CD14-positive monocyte (primary cell): ENCODE measurements at regions not wholly inside any gene's neighbourhood (a gene's known extent, or its start where the extent isn't known, plus 50 kb on each side); places are given as distances from the start of the nearest gene placed in this dataset.

Experiments used
- DNase-seq, 3 donors: peaks; one replicate each; pipeline ENCODE4 v3.0.0-alpha.2; 2011 to 2022
- H2AFZ ChIP-seq: 2 replicates; pipeline ENCODE4 v1.6.0; 2012; ENCODE audit warnings: mild to moderate bottlenecking, low read depth, low read length, inconsistent platforms; ENCODE audit not compliant: insufficient read depth, poor library complexity, severe bottlenecking
- H3K27ac ChIP-seq, 2 donors: 1 replicate in 1 of 2; 2 replicates in 1 of 2; pipeline ENCODE4 v1.5.1; 2012 to 2013; ENCODE audit warnings: low read length in 2 of 2, control low read depth in 1 of 2, inconsistent platforms in 1 of 2, low read depth in 1 of 2, mild to moderate bottlenecking in 1 of 2
- H3K27me3 ChIP-seq, 2 donors: one replicate each; pipeline versions ENCODE4 v1.6.0 to v1.6.1; 2011 to 2013; ENCODE audit warnings: low read length in 2 of 2; ENCODE audit not compliant: control insufficient read depth in 2 of 2, insufficient read depth in 2 of 2
- H3K36me3 ChIP-seq, 2 donors: replicated peaks in 1 of 2; 1 replicate in 1 of 2; 2 replicates in 1 of 2; pipeline versions ENCODE4 v1.5.1 to v1.6.1; 2012 to 2013; ENCODE audit warnings: low read length in 2 of 2, control low read depth in 1 of 2, inconsistent platforms in 1 of 2, mild to moderate bottlenecking in 1 of 2; ENCODE audit not compliant: insufficient read depth in 2 of 2, control insufficient read depth in 1 of 2
- H3K4me1 ChIP-seq, 2 donors: 1 replicate in 1 of 2; 2 replicates in 1 of 2; pipeline versions ENCODE4 v1.5.1 to v1.6.1; 2012 to 2013; ENCODE audit warnings: low read length in 2 of 2, control low read depth in 1 of 2, inconsistent platforms in 1 of 2, mild to moderate bottlenecking in 1 of 2, moderate library complexity in 1 of 2; ENCODE audit not compliant: insufficient read depth in 2 of 2, control insufficient read depth in 1 of 2
- H3K4me2 ChIP-seq: replicated peaks from 2 replicates; pipeline ENCODE3; 2012; ENCODE audit warnings: low read length, moderate library complexity, mild to moderate bottlenecking; ENCODE audit not compliant: poor library complexity, severe bottlenecking; ENCODE audit errors: extremely low read depth
- H3K4me3 ChIP-seq, 3 experiments: fragments of 200-600 bp in 1 of 3; sonication (generic) in 1 of 3; replicated peaks in 1 of 3; 1 replicate in 2 of 3; 2 replicates in 1 of 3; pipeline ENCODE4 v1.5.1; 2011 to 2013; ENCODE audit warnings: low read length in 3 of 3, mild to moderate bottlenecking in 3 of 3, control low read depth in 2 of 3, low read depth in 2 of 3, inconsistent platforms in 1 of 3, moderate library complexity in 1 of 3
- H3K79me2 ChIP-seq: 2 replicates; pipeline ENCODE4 v1.6.0; 2012; ENCODE audit warnings: mild to moderate bottlenecking, control low read depth, inconsistent platforms, low read length, moderate library complexity; ENCODE audit not compliant: insufficient read depth
- H3K9ac ChIP-seq: 2 replicates; pipeline ENCODE4 v1.6.0; 2017; ENCODE audit warnings: low read length, mild to moderate bottlenecking; ENCODE audit not compliant: insufficient read depth, poor library complexity, severe bottlenecking
- H3K9me3 ChIP-seq, 2 donors: replicated peaks in 1 of 2; 1 replicate in 1 of 2; 2 replicates in 1 of 2; pipeline versions ENCODE4 v1.5.1 to v1.6.1; 2012 to 2013; ENCODE audit warnings: low read length in 2 of 2, control low read depth in 1 of 2; ENCODE audit not compliant: control insufficient read depth in 1 of 2, insufficient read depth in 1 of 2
- H4K20me1 ChIP-seq: 2 replicates; pipeline ENCODE4 v1.6.0; 2012; ENCODE audit warnings: mild to moderate bottlenecking, low read length, control low read depth, moderate library complexity; ENCODE audit not compliant: insufficient read depth
- H3K27ac Mint-ChIP-seq, 7 donors: one replicate each; pipeline ENCODE4 v1.8.0; 2020; ENCODE audit warnings: mild to moderate bottlenecking in 7 of 7, mixed read lengths in 7 of 7, moderate library complexity in 6 of 7, inconsistent platforms in 2 of 7
- H3K27me3 Mint-ChIP-seq, 3 donors: one replicate each; pipeline ENCODE4 v1.8.0; 2021 to 2022; ENCODE audit warnings: low read depth in 3 of 3, mild to moderate bottlenecking in 3 of 3, mixed read lengths in 3 of 3, moderate library complexity in 3 of 3, inconsistent platforms in 1 of 3
- H3K36me3 Mint-ChIP-seq, 2 donors: one replicate each; pipeline ENCODE4 v1.8.0; 2020; ENCODE audit warnings: mixed read lengths in 2 of 2, inconsistent platforms in 1 of 2, mild to moderate bottlenecking in 1 of 2
- H3K4me1 Mint-ChIP-seq: one replicate; pipeline ENCODE4 v1.8.0; 2020; ENCODE audit warnings: mild to moderate bottlenecking, mixed read lengths
- H3K4me3 Mint-ChIP-seq, 2 donors: one replicate each; pipeline ENCODE4 v1.8.0; 2020; ENCODE audit warnings: mild to moderate bottlenecking in 2 of 2, mixed read lengths in 2 of 2, moderate library complexity in 1 of 2
- H3K9me3 Mint-ChIP-seq, 7 donors: one replicate each; pipeline ENCODE4 v1.8.0; 2020 to 2022; ENCODE audit warnings: mixed read lengths in 7 of 7, mild to moderate bottlenecking in 6 of 7, moderate library complexity in 6 of 7, inconsistent platforms in 2 of 7
- WGBS: methylation state at CpG from one replicate; pipeline ENCODE4 v1.1.5; 2013; ENCODE audit warnings: missing lambda C conversion rate; ENCODE audit not compliant: insufficient coverage; 5-methylcytosine and 5-hydroxymethylcytosine counted together
- intact Hi-C, 2 donors: fragments of 100-400 bp; cut with micrococcal nuclease; formaldehyde crosslinking; loops; one replicate each; pipeline versions ENCODE4 v1.15.0 to v1.15.1; 2023
- TF ChIP-seq, protein P1 (sequence below): fragments of 200-600 bp; IDR thresholded peaks from one replicate; pipeline ENCODE4 v1.8.0; 2022; ENCODE audit warnings: antibody characterized with exemption, mild to moderate bottlenecking

DNA sequence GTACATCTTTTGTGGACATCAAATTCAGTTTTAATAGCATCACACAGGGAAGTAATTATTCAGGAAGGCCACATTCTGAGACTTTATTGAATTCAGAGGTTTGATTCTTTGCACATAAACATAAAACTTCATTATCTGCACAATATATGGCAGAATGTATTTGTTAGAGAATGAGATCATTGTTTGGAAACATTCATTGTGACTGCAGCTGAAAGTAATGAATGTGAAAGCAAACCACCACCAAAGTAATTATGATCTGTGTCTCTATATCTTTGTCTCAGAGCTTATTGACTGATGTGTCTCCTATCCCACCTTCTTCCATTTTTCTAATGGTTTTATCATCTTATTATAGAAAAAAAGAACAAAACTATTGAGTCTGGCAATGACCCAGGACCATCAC lies 340.9 kb upstream of the PCDH15 start:
- TF ChIP-seq, protein P1, sequence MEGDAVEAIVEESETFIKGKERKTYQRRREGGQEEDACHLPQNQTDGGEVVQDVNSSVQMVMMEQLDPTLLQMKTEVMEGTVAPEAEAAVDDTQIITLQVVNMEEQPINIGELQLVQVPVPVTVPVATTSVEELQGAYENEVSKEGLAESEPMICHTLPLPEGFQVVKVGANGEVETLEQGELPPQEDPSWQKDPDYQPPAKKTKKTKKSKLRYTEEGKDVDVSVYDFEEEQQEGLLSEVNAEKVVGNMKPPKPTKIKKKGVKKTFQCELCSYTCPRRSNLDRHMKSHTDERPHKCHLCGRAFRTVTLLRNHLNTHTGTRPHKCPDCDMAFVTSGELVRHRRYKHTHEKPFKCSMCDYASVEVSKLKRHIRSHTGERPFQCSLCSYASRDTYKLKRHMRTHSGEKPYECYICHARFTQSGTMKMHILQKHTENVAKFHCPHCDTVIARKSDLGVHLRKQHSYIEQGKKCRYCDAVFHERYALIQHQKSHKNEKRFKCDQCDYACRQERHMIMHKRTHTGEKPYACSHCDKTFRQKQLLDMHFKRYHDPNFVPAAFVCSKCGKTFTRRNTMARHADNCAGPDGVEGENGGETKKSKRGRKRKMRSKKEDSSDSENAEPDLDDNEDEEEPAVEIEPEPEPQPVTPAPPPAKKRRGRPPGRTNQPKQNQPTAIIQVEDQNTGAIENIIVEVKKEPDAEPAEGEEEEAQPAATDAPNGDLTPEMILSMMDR, result no peak
- no peak overlapping the region for H3K27ac ChIP-seq
- H2AFZ ChIP-seq, result no peak overlapping the region
- peaks cover 0 to 1% (median 1%) of the 10 kb centered on the region in 3 donors for H3K27me3 Mint-ChIP-seq
- no peaks in the 10 kb centered on the region for H4K20me1 ChIP-seq
- H3K4me3 Mint-ChIP-seq, result no peak overlapping the region
- DNase-seq, result no peak
- no peaks in the 10 kb centered on the region for H3K4me1 ChIP-seq
- no peak overlapping the region for H3K4me2 ChIP-seq
- no peak overlapping the region for H3K27ac Mint-ChIP-seq
- H3K4me1 Mint-ChIP-seq, result no peaks in the 10 kb centered on the region
- no peaks in the 10 kb centered on the region for H3K36me3 ChIP-seq
- H3K9me3 Mint-ChIP-seq, result peaks cover 0 to 4% (median 0%) of the 10 kb centered on the region in 7 donors
- H3K79me2 ChIP-seq, result no peaks in the 10 kb centered on the region
- intact Hi-C loops, result no loop called here
- no peak overlapping the region for H3K4me3 ChIP-seq
- no peaks in the 10 kb centered on the region for H3K9me3 ChIP-seq
- H3K36me3 Mint-ChIP-seq, result no peaks in the 10 kb centered on the region
- H3K9ac ChIP-seq, result no peak overlapping the region
- H3K27me3 ChIP-seq, result no peaks in the 10 kb centered on the region

DNA sequence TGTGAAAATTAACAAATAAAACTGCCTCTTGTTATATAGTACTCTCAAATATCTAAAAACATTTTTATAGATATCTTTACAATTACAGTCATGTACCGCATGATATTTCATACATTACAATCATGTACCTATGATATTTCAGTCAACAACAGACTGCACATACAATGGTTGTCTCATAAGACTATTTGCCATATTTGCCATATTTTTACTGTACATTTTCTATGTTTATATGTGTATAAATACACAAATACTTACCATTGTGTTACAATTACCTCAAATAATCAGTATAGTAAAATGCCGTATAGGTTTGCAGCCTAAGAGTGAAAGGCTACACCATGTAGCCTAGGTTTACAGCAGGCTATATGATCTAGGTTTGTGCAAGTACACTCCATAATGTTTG lies 336.0 kb upstream of the PCDH15 start:
- no CpG with 5 or more reads among the region's 2 CpGs for WGBS
- no peaks in the 10 kb centered on the region for H3K4me1 Mint-ChIP-seq
- intact Hi-C loops, result no loop called here
- Histone ChIP-seq H3K27ac (no peak overlapping the region), H2AFZ (no peak overlapping the region), H3K79me2 (no peaks in the 10 kb centered on the region), H3K9me3 (no peaks in the 10 kb centered on the region), H3K4me3 (no peak overlapping the region), H4K20me1 (no peaks in the 10 kb centered on the region), H3K9ac (no peak overlapping the region), H3K27me3 (no peaks in the 10 kb centered on the region), H3K4me2 (no peak overlapping the region), H3K36me3 (no peaks in the 10 kb centered on the region), H3K4me1 (no peaks in the 10 kb centered on the region)
- H3K27me3 Mint-ChIP-seq, result peaks cover 0 to 1% (median 1%) of the 10 kb centered on the region in 3 donors
- no peak overlapping the region for H3K27ac Mint-ChIP-seq
- no peak overlapping the region for H3K4me3 Mint-ChIP-seq
- no peaks in the 10 kb centered on the region for H3K36me3 Mint-ChIP-seq
- no peak for DNase-seq
- peaks cover 0 to 9% (median 0%) of the 10 kb centered on the region in 7 donors for H3K9me3 Mint-ChIP-seq
- TF ChIP-seq, protein P1, result no peak
